ENCODE measurements at regions not wholly inside any gene's neighbourhood (a gene's known extent, or its start where the extent isn't known, plus 50 kb on each side); places are given as distances from the start of the nearest gene placed in this dataset.

DNA sequence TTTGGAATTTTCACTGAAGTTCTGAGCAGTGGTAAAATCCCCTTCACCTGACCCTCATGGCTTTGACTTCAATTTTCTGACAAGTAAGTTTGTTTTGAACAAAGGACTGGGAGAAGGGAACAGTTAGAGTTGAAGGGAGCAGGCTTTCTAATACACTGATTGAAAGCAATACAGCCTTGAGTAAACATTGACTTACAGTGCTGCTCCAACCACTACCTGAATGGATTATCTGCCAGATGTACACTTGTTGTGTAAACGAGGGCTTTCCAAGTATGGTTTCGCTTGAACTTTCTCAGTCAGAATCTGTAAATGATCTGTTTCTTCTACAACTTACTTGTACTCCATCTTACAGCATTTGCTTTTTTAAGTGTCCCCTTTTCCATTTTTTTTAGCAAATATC is 1414.9 kb upstream of the NUDT12 start:
- no peak for DNase-seq
- Mint-ChIP-seq H3K4me1 (no peaks in the 10 kb centered on the region), H3K4me3 (no peak overlapping the region), H3K27ac (no peak overlapping the region), H3K27me3 (no peaks in the 10 kb centered on the region), H3K9me3 (peaks cover 0 to 17% (median 9%) of the 10 kb centered on the region in 8 donors), H3K36me3 (no peaks in the 10 kb centered on the region)
- CTCF ChIA-PET (ENCODE audit: partially characterized antibody): no interaction called here
- intact Hi-C loops (cut with micrococcal nuclease): no loop called here
- no peaks in the 10 kb centered on the region for H3K9me3 ChIP-seq (ENCODE audit: control insufficient read depth in 1 of 2, low read length in 2 of 2)
- no peaks in the 10 kb centered on the region for H3K27me3 ChIP-seq (ENCODE audit: insufficient read depth, low read length)
- H3K27ac ChIP-seq (ENCODE audit: low read depth, low read length): no peak overlapping the region
- POLR2A ChIA-PET (ENCODE audit: partially characterized antibody): no interaction called here
- H3K4me3 ChIP-seq (ENCODE audit: low read length in 2 of 2): no peak overlapping the region
- no peaks in the 10 kb centered on the region for H3K4me1 ChIP-seq (ENCODE audit: insufficient read depth, low read length)
- no peaks in the 10 kb centered on the region for H3K36me3 ChIP-seq (ENCODE audit: insufficient read depth, low read length)

GRCh38 chr5:104967806-104968410 is 1405.3 kb upstream of the NUDT12 start:
- H3K36me3 ChIP-seq (ENCODE audit: insufficient read depth, low read length): no peaks in the 10 kb centered on the region
- H3K9me3 Mint-ChIP-seq: peaks cover 0 to 10% (median 3%) of the 10 kb centered on the region in 8 donors
- POLR2A ChIA-PET (ENCODE audit: partially characterized antibody): no interaction called here
- H3K27ac ChIP-seq (ENCODE audit: low read depth, low read length): no peak overlapping the region
- no peaks in the 10 kb centered on the region for H3K4me1 Mint-ChIP-seq
- H3K27me3 Mint-ChIP-seq: no peaks in the 10 kb centered on the region
- H3K4me1 ChIP-seq (ENCODE audit: insufficient read depth, low read length): no peaks in the 10 kb centered on the region
- CTCF ChIA-PET (ENCODE audit: partially characterized antibody): no interaction called here
- DNase-seq: no peak
- intact Hi-C loops (cut with micrococcal nuclease): no loop called here
- H3K36me3 Mint-ChIP-seq: no peaks in the 10 kb centered on the region
- no peak overlapping the region for H3K27ac Mint-ChIP-seq
- H3K4me3 Mint-ChIP-seq: no peak overlapping the region
- H3K9me3 ChIP-seq (ENCODE audit: control insufficient read depth in 1 of 2, low read length in 2 of 2): no peaks in the 10 kb centered on the region
- no peak overlapping the region for H3K4me3 ChIP-seq (ENCODE audit: low read length in 2 of 2)
- no peaks in the 10 kb centered on the region for H3K27me3 ChIP-seq (ENCODE audit: insufficient read depth, low read length)

GRCh38 chr5:104965006-104965405 is 1402.4 kb upstream of the NUDT12 start:
- Mint-ChIP-seq H3K36me3 (no peaks in the 10 kb centered on the region), H3K4me3 (no peak overlapping the region), H3K27me3 (no peaks in the 10 kb centered on the region), H3K27ac (no peak overlapping the region), H3K9me3 (peaks cover 0 to 8% (median 2%) of the 10 kb centered on the region in 8 donors), H3K4me1 (no peaks in the 10 kb centered on the region)
- H3K4me1 ChIP-seq (ENCODE audit: insufficient read depth, low read length): no peaks in the 10 kb centered on the region
- H3K4me3 ChIP-seq (ENCODE audit: low read length in 2 of 2): no peak overlapping the region
- no peaks in the 10 kb centered on the region for H3K36me3 ChIP-seq (ENCODE audit: insufficient read depth, low read length)
- H3K27me3 ChIP-seq (ENCODE audit: insufficient read depth, low read length): no peaks in the 10 kb centered on the region
- no peaks in the 10 kb centered on the region for H3K9me3 ChIP-seq (ENCODE audit: control insufficient read depth in 1 of 2, low read length in 2 of 2)
- H3K27ac ChIP-seq (ENCODE audit: low read depth, low read length): no peak overlapping the region
- intact Hi-C loops (cut with micrococcal nuclease): no loop called here
- ChIA-PET CTCF (ENCODE audit: partially characterized antibody) (no interaction called here), POLR2A (ENCODE audit: partially characterized antibody) (no interaction called here)
- DNase-seq: no peak

DNA sequence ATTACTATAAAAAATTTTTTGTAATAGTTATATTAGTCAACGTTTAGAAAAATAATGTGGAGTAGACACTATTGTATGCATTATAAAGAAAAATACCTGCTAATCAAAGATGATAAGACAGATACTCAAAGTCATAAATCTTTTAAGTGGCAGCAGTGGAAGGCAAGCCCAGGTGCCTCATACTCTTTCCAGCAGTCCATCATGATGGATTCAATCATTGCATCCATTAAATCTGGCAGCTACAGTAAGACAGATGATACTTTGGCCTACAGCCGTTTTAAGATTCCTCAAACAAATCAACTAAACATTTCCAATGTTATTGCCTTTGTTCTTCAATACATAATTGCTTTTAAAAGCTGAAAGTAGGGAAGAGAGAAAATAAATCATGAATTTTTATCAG is 1392.9 kb upstream of the NUDT12 start:
- DNase-seq: no peak
- ChIA-PET POLR2A (ENCODE audit: partially characterized antibody) (no interaction called here), CTCF (ENCODE audit: partially characterized antibody) (no interaction called here)
- Histone ChIP-seq H3K27me3 (ENCODE audit: insufficient read depth, low read length) (no peaks in the 10 kb centered on the region), H3K4me1 (ENCODE audit: insufficient read depth, low read length) (no peaks in the 10 kb centered on the region), H3K4me3 (ENCODE audit: low read length in 2 of 2) (no peak overlapping the region), H3K27ac (ENCODE audit: low read depth, low read length) (no peak overlapping the region), H3K9me3 (ENCODE audit: control insufficient read depth in 1 of 2, low read length in 2 of 2) (no peaks in the 10 kb centered on the region), H3K36me3 (ENCODE audit: insufficient read depth, low read length) (no peaks in the 10 kb centered on the region)
- Mint-ChIP-seq H3K27ac (no peak overlapping the region), H3K36me3 (no peaks in the 10 kb centered on the region), H3K4me3 (no peak overlapping the region), H3K27me3 (no peaks in the 10 kb centered on the region), H3K4me1 (no peaks in the 10 kb centered on the region), H3K9me3 (peaks cover 7 to 19% (median 16%) of the 10 kb centered on the region in 8 donors)
- intact Hi-C loops (cut with micrococcal nuclease): no loop called here

- DNase-seq: no peak
- Mint-ChIP-seq H3K36me3 (no peaks in the 10 kb centered on the region), H3K27ac (no peak overlapping the region), H3K9me3 (peaks cover 8 to 27% (median 18%) of the 10 kb centered on the region in 8 donors), H3K27me3 (no peaks in the 10 kb centered on the region), H3K4me1 (no peaks in the 10 kb centered on the region), H3K4me3 (no peak overlapping the region)
- Histone ChIP-seq H3K27ac (ENCODE audit: low read depth, low read length) (no peak overlapping the region), H3K4me1 (ENCODE audit: insufficient read depth, low read length) (no peaks in the 10 kb centered on the region), H3K4me3 (ENCODE audit: low read length in 2 of 2) (no peak overlapping the region), H3K9me3 (ENCODE audit: control insufficient read depth in 1 of 2, low read length in 2 of 2) (no peaks in the 10 kb centered on the region), H3K27me3 (ENCODE audit: insufficient read depth, low read length) (no peaks in the 10 kb centered on the region), H3K36me3 (ENCODE audit: insufficient read depth, low read length) (no peaks in the 10 kb centered on the region)
- ChIA-PET POLR2A (ENCODE audit: partially characterized antibody) (no interaction called here), CTCF (ENCODE audit: partially characterized antibody) (no interaction called here)
- intact Hi-C loops (cut with micrococcal nuclease): no loop called here
These were observed 1390.3 kb upstream of the NUDT12 start for GRCh38 chr5:104952876-104953275.

- Mint-ChIP-seq H3K27ac (no peak overlapping the region), H3K36me3 (no peaks in the 10 kb centered on the region), H3K9me3 (peaks cover 5 to 22% (median 16%) of the 10 kb centered on the region in 8 donors), H3K27me3 (no peaks in the 10 kb centered on the region), H3K4me1 (no peaks in the 10 kb centered on the region), H3K4me3 (no peak overlapping the region)
- Histone ChIP-seq H3K27me3 (ENCODE audit: insufficient read depth, low read length) (no peaks in the 10 kb centered on the region), H3K4me3 (ENCODE audit: low read length in 2 of 2) (no peak overlapping the region), H3K4me1 (ENCODE audit: insufficient read depth, low read length) (no peaks in the 10 kb centered on the region), H3K36me3 (ENCODE audit: insufficient read depth, low read length) (no peaks in the 10 kb centered on the region), H3K9me3 (ENCODE audit: control insufficient read depth in 1 of 2, low read length in 2 of 2) (peaks cover 0 to 3% of the 10 kb centered on the region in 2 donors), H3K27ac (ENCODE audit: low read depth, low read length) (no peak overlapping the region)
- DNase-seq: no peak
- POLR2A ChIA-PET (ENCODE audit: partially characterized antibody): no interaction called here
- CTCF ChIA-PET (ENCODE audit: partially characterized antibody): no interaction called here
- intact Hi-C loops (cut with micrococcal nuclease): no loop called here
These were observed 1389.2 kb upstream of the NUDT12 start for GRCh38 chr5:104951829-104952228.

DNA sequence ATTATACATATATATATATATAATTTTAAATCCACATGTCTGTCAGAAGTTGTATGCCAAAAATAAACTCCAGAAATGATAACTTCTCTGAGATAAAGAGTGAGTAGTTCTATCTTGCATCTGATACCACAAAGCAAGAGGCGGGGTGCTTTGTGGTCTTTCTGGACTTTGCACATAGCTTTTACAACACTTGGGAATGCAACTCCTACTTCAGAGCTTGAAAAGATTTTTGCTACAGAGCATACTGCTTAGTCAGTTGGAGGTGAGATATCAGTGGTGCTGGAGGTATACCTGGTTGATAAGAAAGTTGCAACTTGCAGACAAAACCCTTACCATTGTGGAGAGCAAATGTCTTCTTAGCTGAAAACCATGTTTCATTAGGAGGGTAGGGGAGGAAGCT is 1384.5 kb upstream of the NUDT12 start:
- H3K27me3 Mint-ChIP-seq: no peaks in the 10 kb centered on the region
- intact Hi-C loops (cut with micrococcal nuclease): no loop called here
- H3K4me3 Mint-ChIP-seq: no peak overlapping the region
- H3K9me3 ChIP-seq (ENCODE audit: control insufficient read depth in 1 of 2, low read length in 2 of 2): peaks cover 0 to 3% of the 10 kb centered on the region in 2 donors
- H3K9me3 Mint-ChIP-seq: peaks cover 7 to 21% (median 14%) of the 10 kb centered on the region in 8 donors
- H3K4me1 Mint-ChIP-seq: no peaks in the 10 kb centered on the region
- H3K4me3 ChIP-seq (ENCODE audit: low read length in 2 of 2): no peak overlapping the region
- H3K27ac Mint-ChIP-seq: no peak overlapping the region
- H3K27me3 ChIP-seq (ENCODE audit: insufficient read depth, low read length): no peaks in the 10 kb centered on the region
- no peaks in the 10 kb centered on the region for H3K36me3 Mint-ChIP-seq
- DNase-seq: no peak
- no peaks in the 10 kb centered on the region for H3K36me3 ChIP-seq (ENCODE audit: insufficient read depth, low read length)
- no peak overlapping the region for H3K27ac ChIP-seq (ENCODE audit: low read depth, low read length)
- ChIA-PET CTCF (ENCODE audit: partially characterized antibody) (no interaction called here), POLR2A (ENCODE audit: partially characterized antibody) (no interaction called here)
- no peaks in the 10 kb centered on the region for H3K4me1 ChIP-seq (ENCODE audit: insufficient read depth, low read length)

GRCh38 chr5:104942735-104943134 is 1380.1 kb upstream of the NUDT12 start:
- Mint-ChIP-seq H3K9me3 (peaks cover 0 to 15% (median 5%) of the 10 kb centered on the region in 8 donors), H3K36me3 (no peaks in the 10 kb centered on the region), H3K27ac (no peak overlapping the region), H3K4me1 (no peaks in the 10 kb centered on the region), H3K4me3 (no peak overlapping the region), H3K27me3 (no peaks in the 10 kb centered on the region)
- Histone ChIP-seq H3K27ac (ENCODE audit: low read depth, low read length) (no peak overlapping the region), H3K4me1 (ENCODE audit: insufficient read depth, low read length) (no peaks in the 10 kb centered on the region), H3K36me3 (ENCODE audit: insufficient read depth, low read length) (no peaks in the 10 kb centered on the region), H3K4me3 (ENCODE audit: low read length in 2 of 2) (no peak overlapping the region), H3K9me3 (ENCODE audit: control insufficient read depth in 1 of 2, low read length in 2 of 2) (peaks cover 0 to 6% of the 10 kb centered on the region in 2 donors), H3K27me3 (ENCODE audit: insufficient read depth, low read length) (no peaks in the 10 kb centered on the region)
- POLR2A ChIA-PET (ENCODE audit: partially characterized antibody): no interaction called here
- CTCF ChIA-PET (ENCODE audit: partially characterized antibody): no interaction called here
- no peak for DNase-seq
- intact Hi-C loops (cut with micrococcal nuclease): no loop called here
